ENCODE measurements at regions not wholly inside any gene's neighbourhood (a gene's known extent, or its start where the extent isn't known, plus 50 kb on each side); places are given as distances from the start of the nearest gene placed in this dataset.

DNA sequence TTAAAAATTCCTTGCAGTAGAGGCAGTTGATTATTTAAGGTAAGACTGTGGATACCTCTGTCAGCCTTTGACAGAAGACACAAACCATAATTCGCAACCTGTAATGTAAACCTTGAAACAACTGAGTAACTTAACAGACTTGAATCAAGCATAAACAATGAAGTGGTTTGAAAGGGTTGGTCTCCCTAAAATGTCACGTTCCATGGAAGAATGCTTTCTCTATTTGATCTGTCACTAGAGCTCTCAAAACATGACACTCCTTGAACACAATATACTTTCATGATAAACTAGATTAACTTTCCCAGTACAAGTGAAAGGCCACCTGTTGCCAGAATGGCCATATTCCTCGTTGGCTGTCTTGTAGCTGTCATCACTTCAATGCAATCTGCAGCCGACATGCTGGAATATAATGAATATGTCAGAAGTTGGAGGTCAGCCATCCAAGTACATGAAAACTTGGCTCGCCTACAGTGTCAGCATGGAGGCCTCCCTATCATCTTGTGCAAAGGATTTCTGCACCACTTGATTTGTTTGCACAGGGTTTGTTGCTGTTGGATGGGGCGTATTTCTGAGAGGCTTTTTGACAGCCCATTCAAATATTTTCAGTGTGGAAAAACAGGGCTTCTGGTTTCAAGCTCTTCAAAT, 228.0 kb downstream of the TLE4 start (continued):
- TF ChIP-seq BCL11A (IDR thresholded peaks at IDR 0.05; ENCODE audit: low read depth in 2 of 2, low read length in 2 of 2) = no peak
- TF ChIP-seq SUZ12 (IDR thresholded peaks at IDR 0.05; ENCODE audit: low read length) = no peak
- no peak for TF ChIP-seq EP300 (IDR thresholded peaks at IDR 0.05; ENCODE audit: borderline replicate concordance in 1 of 2, low read depth in 2 of 2, low read length in 2 of 2)
